Right atrium auricular region (tissue), 2 donors: ENCODE measurements at regions not wholly inside any gene's neighbourhood (a gene's known extent, or its start where the extent isn't known, plus 50 kb on each side); places are given as distances from the start of the nearest gene placed in this dataset.

Source experiments
- DNase-seq: peaks from one replicate; pipeline ENCODE4 v3.0.0-alpha.2; 2019; ENCODE audit warnings: low spot score
- H3K27ac ChIP-seq, 2 donors: fragments of 200-600 bp; sonication (generic); 1 replicate in 1 of 2; 2 replicates in 1 of 2; pipeline ENCODE4 v1.5.1; 2016 to 2019
- H3K27me3 ChIP-seq, 2 donors: fragments of 200-600 bp; sonication (generic); one replicate each; pipeline versions ENCODE4 v1.5.1 to v1.6.0; 2017 to 2019
- H3K36me3 ChIP-seq: fragments of 200-600 bp; sonication (generic); one replicate; pipeline ENCODE4 v1.5.1; 2016
- H3K4me1 ChIP-seq, 2 donors: fragments of 200-600 bp; sonication (generic); one replicate each; pipeline versions ENCODE4 v1.5.1 to v1.6.0; 2017 to 2019
- H3K4me3 ChIP-seq, 2 donors: fragments of 200-600 bp; sonication (generic); 1 replicate in 1 of 2; 2 replicates in 1 of 2; pipeline ENCODE4 v1.5.1; 2017 to 2019; ENCODE audit warnings: mild to moderate bottlenecking in 1 of 2, moderate library complexity in 1 of 2
- H3K9me3 ChIP-seq, 2 donors: fragments of 200-600 bp; sonication (generic); one replicate each; pipeline ENCODE4 v1.5.1; 2019
- CTCF ChIP-seq, 2 donors: fragments of 200-600 bp; sonication (generic); IDR thresholded peaks; one replicate each; pipeline ENCODE4 v1.5.1; 2019; ENCODE audit warnings: antibody characterized with exemption in 2 of 2

- no peak overlapping the region for H3K27ac ChIP-seq
- no peak overlapping the region for H3K4me3 ChIP-seq
- DNase-seq, result no peak
- no peak for TF ChIP-seq CTCF (IDR thresholded peaks at IDR 0.05)
- H3K36me3 ChIP-seq, result no peaks in the 10 kb centered on the region
- H3K4me1 ChIP-seq, result peaks cover 0 to 3% of the 10 kb centered on the region in 2 donors
- H3K27me3 ChIP-seq, result no peaks in the 10 kb centered on the region
- H3K9me3 ChIP-seq, result no peaks in the 10 kb centered on the region
Measured at GRCh38 chr14:100394886-100395672, 71.9 kb downstream of the SLC25A47 start.

- no peak for TF ChIP-seq CTCF (IDR thresholded peaks at IDR 0.05)
- no peaks in the 10 kb centered on the region for H3K36me3 ChIP-seq
Measured at GRCh38 chr14:100396266-100396795, 73.2 kb downstream of the SLC25A47 start.

GRCh38 chr14:100397005-100397404 is 73.9 kb downstream of the SLC25A47 start:
- no peaks in the 10 kb centered on the region for H3K9me3 ChIP-seq
- DNase-seq, result no peak
- no peak overlapping the region for H3K4me3 ChIP-seq
- no peaks in the 10 kb centered on the region for H3K27me3 ChIP-seq
- no peak overlapping the region for H3K27ac ChIP-seq
- H3K4me1 ChIP-seq, result peaks cover 0 to 5% of the 10 kb centered on the region in 2 donors
- no peaks in the 10 kb centered on the region for H3K36me3 ChIP-seq
- TF ChIP-seq CTCF (IDR thresholded peaks at IDR 0.05), result no peak

More at GRCh38 chr14:100396266-100396795, 73.2 kb downstream of the SLC25A47 start:
- peaks cover 0 to 5% of the 10 kb centered on the region in 2 donors for H3K4me1 ChIP-seq
- no peak overlapping the region for H3K27ac ChIP-seq
- H3K9me3 ChIP-seq, result no peaks in the 10 kb centered on the region
- H3K27me3 ChIP-seq, result no peaks in the 10 kb centered on the region
- no peak for DNase-seq
- H3K4me3 ChIP-seq, result no peak overlapping the region

GRCh38 chr14:100398044-100398443 is 74.9 kb downstream of the SLC25A47 start:
- no peak for DNase-seq
- TF ChIP-seq CTCF (IDR thresholded peaks at IDR 0.05), result no peak
- Histone ChIP-seq H3K36me3 (no peaks in the 10 kb centered on the region), H3K4me3 (no peak overlapping the region), H3K4me1 (peaks cover 0 to 13% of the 10 kb centered on the region in 2 donors), H3K27ac (no peak overlapping the region), H3K27me3 (no peaks in the 10 kb centered on the region), H3K9me3 (no peaks in the 10 kb centered on the region)

- Histone ChIP-seq H3K27ac (no peak overlapping the region), H3K4me3 (no peak overlapping the region), H3K27me3 (no peaks in the 10 kb centered on the region), H3K4me1 (peaks cover 0 to 13% of the 10 kb centered on the region in 2 donors), H3K36me3 (no peaks in the 10 kb centered on the region), H3K9me3 (no peaks in the 10 kb centered on the region)
- DNase-seq, result no peak
- no peak for TF ChIP-seq CTCF (IDR thresholded peaks at IDR 0.05)
Measured at GRCh38 chr14:100399052-100399849, 76.1 kb downstream of the SLC25A47 start.
